GM12878 (cell line): ENCODE measurements at regions not wholly inside any gene's neighbourhood (a gene's known extent, or its start where the extent isn't known, plus 50 kb on each side); places are given as distances from the start of the nearest gene placed in this dataset.

Source experiments
- CTCF ChIP-seq, 3 experiments: IDR thresholded peaks in 2 of 3; conservative IDR thresholded peaks in 1 of 3; 2 replicates each; pipeline ENCODE4 v1.5.1; 2011; ENCODE audit warnings: low read depth in 3 of 3, low read length in 3 of 3, mild to moderate bottlenecking in 3 of 3, control low read depth in 2 of 3, moderate library complexity in 2 of 3, inconsistent platforms in 1 of 3, mixed read lengths in 1 of 3; ENCODE audit not compliant: control insufficient read depth in 2 of 3, insufficient read depth in 1 of 3; ENCODE audit errors: extremely low read depth in 1 of 3
- EP300 ChIP-seq, 2 experiments: fragments of 150-350 bp in 1 of 2; IDR thresholded peaks; 2 replicates each; pipeline ENCODE4 v1.6.1; 2011 to 2012; ENCODE audit warnings: low read depth in 2 of 2, low read length in 2 of 2, borderline replicate concordance in 1 of 2, improper control_type of control experiment in 1 of 2, inconsistent platforms in 1 of 2; ENCODE audit not compliant: control insufficient read depth in 1 of 2
- GABPA ChIP-seq: IDR thresholded peaks from 2 replicates; pipeline ENCODE4 v1.6.1; 2014; ENCODE audit warnings: antibody characterized with exemption, low read depth, mild to moderate bottlenecking, inconsistent platforms
- NFXL1 ChIP-seq: fragments of 450-650 bp; IDR thresholded peaks from 2 replicates; pipeline ENCODE4 v1.6.1; 2017; ENCODE audit warnings: antibody characterized with exemption, mild to moderate bottlenecking, borderline replicate concordance
- POLR2AphosphoS5 ChIP-seq: IDR thresholded peaks from 2 replicates; pipeline ENCODE4 v1.6.1; 2011; ENCODE audit warnings: mild to moderate bottlenecking, low read length, inconsistent platforms
- RAD21 ChIP-seq: IDR thresholded peaks from 2 replicates; pipeline ENCODE4 v1.6.1; 2011; ENCODE audit warnings: mild to moderate bottlenecking, low read depth, low read length, moderate library complexity; ENCODE audit not compliant: insufficient read depth
- RCOR1 ChIP-seq: conservative IDR thresholded peaks from 2 replicates; pipeline ENCODE4 v1.6.1; 2012; ENCODE audit warnings: low read depth, low read length, improper control_type of control experiment
- REST ChIP-seq: IDR thresholded peaks from 2 replicates; pipeline ENCODE4 v1.6.1; 2012; ENCODE audit warnings: mild to moderate bottlenecking, low read depth, low read length
- RFX5 ChIP-seq: IDR thresholded peaks from 2 replicates; pipeline ENCODE4 v1.6.1; 2011; ENCODE audit warnings: low read depth, low read length, improper control_type of control experiment
- USF2 ChIP-seq: IDR thresholded peaks from 2 replicates; pipeline ENCODE4 v1.6.1; 2011; ENCODE audit warnings: low read depth, low read length, improper control_type of control experiment, borderline replicate concordance
- YY1 ChIP-seq: IDR thresholded peaks from 2 replicates; pipeline ENCODE4 v1.6.1; 2011; ENCODE audit warnings: low read depth, mild to moderate bottlenecking, low read length
- ZBTB11 ChIP-seq: fragments of 450-650 bp; formaldehyde crosslinking; IDR thresholded peaks from 2 replicates; pipeline ENCODE4 v1.5.0; 2022; ENCODE audit warnings: mild to moderate bottlenecking, missing genetic modification characterization

GRCh38 chr2:220377482-220378155 lies 750.2 kb downstream of the SLC4A3 start:
- TF ChIP-seq CTCF (IDR thresholded peaks at IDR 0.05 in 2 of 3, conservative IDR thresholded peaks at IDR 0.05 in 1 of 3; ENCODE audit: control insufficient read depth in 2 of 3, extremely low read depth in 1 of 3, insufficient read depth in 1 of 3, low read depth in 3 of 3, low read length in 3 of 3): no peak
- no peak for TF ChIP-seq RCOR1
- TF ChIP-seq GABPA: no peak
- no peak for TF ChIP-seq NFXL1
- no peak for TF ChIP-seq YY1
- no peak for TF ChIP-seq POLR2AphosphoS5
- TF ChIP-seq ZBTB11 (CRISPR knock-in tag): no peak
- TF ChIP-seq RAD21: no peak
- no peak for TF ChIP-seq RFX5
- TF ChIP-seq USF2: no peak
- no peak for TF ChIP-seq EP300 (IDR thresholded peaks at IDR 0.05; ENCODE audit: borderline replicate concordance in 1 of 2, control insufficient read depth in 1 of 2, low read depth in 2 of 2, low read length in 2 of 2)
- TF ChIP-seq REST: no peak
